Neural cell (in vitro differentiated cells): ENCODE measurements at regions not wholly inside any gene's neighbourhood (a gene's known extent, or its start where the extent isn't known, plus 50 kb on each side); places are given as distances from the start of the nearest gene placed in this dataset.

Source experiments
- H2AFZ ChIP-seq: fragments of 200-600, 300-800 bp; sonication (generic), shearing (Covaris generic); 2 replicates; pipeline ENCODE4 v1.6.0; 2014; ENCODE audit warnings: low read depth, mild to moderate bottlenecking, antibody characterized with exemption, low read length, moderate library complexity
- H3F3A ChIP-seq: fragments of 200-600 bp; shearing (Covaris generic); 2 replicates; pipeline ENCODE4 v1.6.1; 2016; ENCODE audit warnings: mild to moderate bottlenecking, moderate library complexity, mixed read lengths, antibody characterized with exemption, low read length; ENCODE audit not compliant: insufficient read depth, poor library complexity, severe bottlenecking
- H3K27ac ChIP-seq: fragments of 200-600, 300-800 bp; sonication (generic), shearing (Covaris generic); 2 replicates; pipeline ENCODE4 v1.5.1; 2014; ENCODE audit warnings: mild to moderate bottlenecking, low read length, moderate library complexity
- H3K27me3 ChIP-seq: fragments of 300-800, 200-600 bp; sonication (generic), shearing (Covaris generic); 2 replicates; pipeline ENCODE4 v1.6.0; 2014; ENCODE audit warnings: mild to moderate bottlenecking, low read depth, low read length, moderate library complexity; ENCODE audit not compliant: insufficient read depth
- H3K36me3 ChIP-seq: fragments of 300-800, 200-600 bp; sonication (generic), shearing (Covaris generic); 2 replicates; pipeline ENCODE4 v1.5.1; 2014; ENCODE audit warnings: mild to moderate bottlenecking, antibody characterized with exemption, low read length, moderate library complexity; ENCODE audit not compliant: insufficient read depth
- H3K4me2 ChIP-seq: fragments of 300-800, 200-600 bp; sonication (generic), shearing (Covaris generic); 2 replicates; pipeline ENCODE4 v1.6.0; 2014; ENCODE audit warnings: mild to moderate bottlenecking, low read length
- H3K4me3 ChIP-seq: fragments of 300-800, 200-600 bp; sonication (generic), shearing (Covaris generic); 2 replicates; pipeline ENCODE4 v1.5.1; 2014; ENCODE audit warnings: mild to moderate bottlenecking, low read length, moderate library complexity
- H3K79me2 ChIP-seq: fragments of 200-600 bp; shearing (Covaris generic); replicated peaks from 2 replicates; pipeline ENCODE4 v1.6.0; 2014; ENCODE audit warnings: mild to moderate bottlenecking, low read length, moderate library complexity; ENCODE audit not compliant: insufficient read depth
- H3K9ac ChIP-seq: fragments of 300-800, 200-600 bp; sonication (generic), shearing (Covaris generic); 2 replicates; pipeline ENCODE4 v1.6.1; 2016; ENCODE audit warnings: mild to moderate bottlenecking, low read length, mixed read lengths
- H3K9me2 ChIP-seq: fragments of 200-600 bp; shearing (Covaris generic); 2 replicates; pipeline ENCODE4 v1.6.1; 2016; ENCODE audit warnings: mild to moderate bottlenecking, low read length, mixed read lengths; ENCODE audit not compliant: insufficient read depth
- H3K9me3 ChIP-seq: fragments of 200-600, 300-800 bp; sonication (generic), shearing (Covaris generic); 2 replicates; pipeline ENCODE4 v1.6.1; 2016; ENCODE audit warnings: mild to moderate bottlenecking, mixed run types, low read length, moderate library complexity, mixed read lengths
- H4K20me1 ChIP-seq: fragments of 200-600 bp; shearing (Covaris generic); 2 replicates; pipeline ENCODE4 v1.6.1; 2016; ENCODE audit warnings: mild to moderate bottlenecking, mixed run types; ENCODE audit not compliant: insufficient read depth
- EP300 ChIP-seq: fragments of 450-650 bp; conservative IDR thresholded peaks from 2 replicates; pipeline ENCODE4 v1.6.1; 2014; ENCODE audit warnings: antibody characterized with exemption, mild to moderate bottlenecking, moderate library complexity; ENCODE audit not compliant: poor library complexity, severe bottlenecking
- EZH2 ChIP-seq: fragments of 200-600, 300-800 bp; shearing (Covaris generic), sonication (generic); IDR thresholded peaks from 2 replicates; pipeline ENCODE4 v1.6.1; 2014; ENCODE audit warnings: antibody characterized with exemption, low read length, borderline replicate concordance, mild to moderate bottlenecking; ENCODE audit not compliant: insufficient read depth, poor library complexity, severe bottlenecking
- MXI1 ChIP-seq: fragments of 450-650 bp; conservative IDR thresholded peaks from 2 replicates; pipeline ENCODE4 v1.6.1; 2014; ENCODE audit warnings: antibody characterized with exemption, mild to moderate bottlenecking; ENCODE audit not compliant: poor library complexity, severe bottlenecking
- POLR2AphosphoS5 ChIP-seq: IDR thresholded peaks from 2 replicates; pipeline ENCODE4 v1.6.1; 2012
- RAD21 ChIP-seq: fragments of 450-650 bp; conservative IDR thresholded peaks from 2 replicates; pipeline ENCODE4 v1.6.1; 2014; ENCODE audit warnings: antibody characterized with exemption, mild to moderate bottlenecking, moderate library complexity
- SMC3 ChIP-seq: fragments of 450-650 bp; conservative IDR thresholded peaks from 2 replicates; pipeline ENCODE4 v1.6.1; 2014; ENCODE audit warnings: antibody characterized with exemption, mild to moderate bottlenecking, moderate library complexity; ENCODE audit not compliant: poor library complexity
- TAF1 ChIP-seq: IDR thresholded peaks from 2 replicates; pipeline ENCODE4 v1.6.1; 2012; ENCODE audit warnings: low read depth
- TF ChIP-seq, protein P1 (sequence below): fragments of 450-650 bp; IDR thresholded peaks from 2 replicates; pipeline ENCODE4 v1.5.1; 2014; ENCODE audit warnings: antibody characterized with exemption, mild to moderate bottlenecking, moderate library complexity; ENCODE audit not compliant: poor library complexity, severe bottlenecking
- TF ChIP-seq, protein P2 (sequence below): IDR thresholded peaks from 2 replicates; pipeline ENCODE4 v1.6.1; 2012; ENCODE audit warnings: borderline replicate concordance

DNA sequence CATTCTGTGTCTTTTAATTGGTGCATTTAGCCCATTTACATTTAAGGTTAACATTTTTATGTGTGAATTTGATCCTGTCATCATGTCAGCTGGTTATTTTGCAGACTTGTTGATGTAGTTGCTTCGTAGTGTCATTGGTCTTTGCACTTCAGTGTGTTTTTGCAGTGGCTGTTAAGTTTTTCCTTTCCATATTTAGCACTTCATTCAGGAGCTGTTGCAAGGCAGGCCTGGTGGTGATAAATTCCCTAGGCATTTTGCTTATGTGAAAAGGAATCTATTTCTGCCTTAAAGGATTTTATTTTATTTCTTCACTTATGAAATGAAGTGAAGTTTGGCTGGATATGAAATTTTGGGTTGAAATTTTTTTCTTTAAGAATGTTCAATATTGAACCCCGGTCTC is 70.2 kb upstream of the CD96 start:
- H4K20me1 ChIP-seq = no peaks in the 10 kb centered on the region
- H2AFZ ChIP-seq = no peak overlapping the region
- H3K79me2 ChIP-seq = no peaks in the 10 kb centered on the region
- H3K4me3 ChIP-seq = no peak overlapping the region
- no peaks in the 10 kb centered on the region for H3K9me3 ChIP-seq
- H3K9ac ChIP-seq = no peak overlapping the region
- H3K4me2 ChIP-seq = no peak overlapping the region
- no peaks in the 10 kb centered on the region for H3K9me2 ChIP-seq
- H3F3A ChIP-seq = no peaks in the 10 kb centered on the region
- TF ChIP-seq MXI1 (no peak), EZH2 (no peak), TAF1 (no peak), EP300 (no peak), RAD21 (no peak), POLR2AphosphoS5 (no peak), SMC3 (no peak)
- TF ChIP-seq, protein P1, sequence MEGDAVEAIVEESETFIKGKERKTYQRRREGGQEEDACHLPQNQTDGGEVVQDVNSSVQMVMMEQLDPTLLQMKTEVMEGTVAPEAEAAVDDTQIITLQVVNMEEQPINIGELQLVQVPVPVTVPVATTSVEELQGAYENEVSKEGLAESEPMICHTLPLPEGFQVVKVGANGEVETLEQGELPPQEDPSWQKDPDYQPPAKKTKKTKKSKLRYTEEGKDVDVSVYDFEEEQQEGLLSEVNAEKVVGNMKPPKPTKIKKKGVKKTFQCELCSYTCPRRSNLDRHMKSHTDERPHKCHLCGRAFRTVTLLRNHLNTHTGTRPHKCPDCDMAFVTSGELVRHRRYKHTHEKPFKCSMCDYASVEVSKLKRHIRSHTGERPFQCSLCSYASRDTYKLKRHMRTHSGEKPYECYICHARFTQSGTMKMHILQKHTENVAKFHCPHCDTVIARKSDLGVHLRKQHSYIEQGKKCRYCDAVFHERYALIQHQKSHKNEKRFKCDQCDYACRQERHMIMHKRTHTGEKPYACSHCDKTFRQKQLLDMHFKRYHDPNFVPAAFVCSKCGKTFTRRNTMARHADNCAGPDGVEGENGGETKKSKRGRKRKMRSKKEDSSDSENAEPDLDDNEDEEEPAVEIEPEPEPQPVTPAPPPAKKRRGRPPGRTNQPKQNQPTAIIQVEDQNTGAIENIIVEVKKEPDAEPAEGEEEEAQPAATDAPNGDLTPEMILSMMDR = no peak
- TF ChIP-seq, protein P2, sequence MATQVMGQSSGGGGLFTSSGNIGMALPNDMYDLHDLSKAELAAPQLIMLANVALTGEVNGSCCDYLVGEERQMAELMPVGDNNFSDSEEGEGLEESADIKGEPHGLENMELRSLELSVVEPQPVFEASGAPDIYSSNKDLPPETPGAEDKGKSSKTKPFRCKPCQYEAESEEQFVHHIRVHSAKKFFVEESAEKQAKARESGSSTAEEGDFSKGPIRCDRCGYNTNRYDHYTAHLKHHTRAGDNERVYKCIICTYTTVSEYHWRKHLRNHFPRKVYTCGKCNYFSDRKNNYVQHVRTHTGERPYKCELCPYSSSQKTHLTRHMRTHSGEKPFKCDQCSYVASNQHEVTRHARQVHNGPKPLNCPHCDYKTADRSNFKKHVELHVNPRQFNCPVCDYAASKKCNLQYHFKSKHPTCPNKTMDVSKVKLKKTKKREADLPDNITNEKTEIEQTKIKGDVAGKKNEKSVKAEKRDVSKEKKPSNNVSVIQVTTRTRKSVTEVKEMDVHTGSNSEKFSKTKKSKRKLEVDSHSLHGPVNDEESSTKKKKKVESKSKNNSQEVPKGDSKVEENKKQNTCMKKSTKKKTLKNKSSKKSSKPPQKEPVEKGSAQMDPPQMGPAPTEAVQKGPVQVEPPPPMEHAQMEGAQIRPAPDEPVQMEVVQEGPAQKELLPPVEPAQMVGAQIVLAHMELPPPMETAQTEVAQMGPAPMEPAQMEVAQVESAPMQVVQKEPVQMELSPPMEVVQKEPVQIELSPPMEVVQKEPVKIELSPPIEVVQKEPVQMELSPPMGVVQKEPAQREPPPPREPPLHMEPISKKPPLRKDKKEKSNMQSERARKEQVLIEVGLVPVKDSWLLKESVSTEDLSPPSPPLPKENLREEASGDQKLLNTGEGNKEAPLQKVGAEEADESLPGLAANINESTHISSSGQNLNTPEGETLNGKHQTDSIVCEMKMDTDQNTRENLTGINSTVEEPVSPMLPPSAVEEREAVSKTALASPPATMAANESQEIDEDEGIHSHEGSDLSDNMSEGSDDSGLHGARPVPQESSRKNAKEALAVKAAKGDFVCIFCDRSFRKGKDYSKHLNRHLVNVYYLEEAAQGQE = no peak
- no peaks in the 10 kb centered on the region for H3K36me3 ChIP-seq
- H3K27ac ChIP-seq = no peak overlapping the region
- H3K27me3 ChIP-seq = no peaks in the 10 kb centered on the region

DNA sequence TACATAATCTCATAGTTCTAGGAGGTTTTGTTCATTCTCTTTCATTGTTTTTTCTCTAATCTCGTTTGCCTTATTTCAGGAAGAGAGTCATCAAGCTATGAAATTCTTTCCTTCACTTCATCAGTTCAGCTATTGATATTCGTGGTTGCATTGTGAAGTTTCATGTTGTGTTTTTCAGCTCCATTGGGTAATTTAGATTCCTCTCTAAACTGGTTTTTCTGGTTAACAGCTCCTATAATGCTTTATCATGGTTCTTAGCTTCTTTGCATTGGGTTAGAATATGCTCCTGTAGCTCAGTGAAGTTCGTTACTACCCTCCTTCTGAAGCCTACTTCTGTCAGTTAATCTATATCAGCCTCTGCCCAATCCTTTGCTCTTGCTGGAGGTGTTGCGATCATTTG is 69.4 kb upstream of the CD96 start:
- H3K9me2 ChIP-seq = no peaks in the 10 kb centered on the region
- no peaks in the 10 kb centered on the region for H3K9me3 ChIP-seq
- H3K4me3 ChIP-seq = no peak overlapping the region
- H3K27ac ChIP-seq = no peak overlapping the region
- no peak overlapping the region for H2AFZ ChIP-seq
- no peaks in the 10 kb centered on the region for H4K20me1 ChIP-seq
- H3F3A ChIP-seq = no peaks in the 10 kb centered on the region
- TF ChIP-seq EZH2 = no peak
- TF ChIP-seq RAD21 = no peak
- TF ChIP-seq EP300 = no peak
- TF ChIP-seq, protein P2 = no peak
- no peak for TF ChIP-seq POLR2AphosphoS5
- TF ChIP-seq SMC3 = no peak
- TF ChIP-seq TAF1 = no peak
- TF ChIP-seq MXI1 = no peak
- TF ChIP-seq, protein P1 = no peak
- H3K4me2 ChIP-seq = no peak overlapping the region
- H3K27me3 ChIP-seq = no peaks in the 10 kb centered on the region
- H3K9ac ChIP-seq = no peak overlapping the region
- H3K79me2 ChIP-seq = no peaks in the 10 kb centered on the region
- H3K36me3 ChIP-seq = no peaks in the 10 kb centered on the region
